ENCODE measurements at regions not wholly inside any gene's neighbourhood (a gene's known extent, or its start where the extent isn't known, plus 50 kb on each side); places are given as distances from the start of the nearest gene placed in this dataset.
"Not testable (repeated sequence)": the region's sequence is repeated elsewhere in the genome, so short reads cannot be mapped to it uniquely, and the experiment has no call there.

GRCh38 chr2:223477318-223477717 is 124.8 kb downstream of the SCG2 start:
- H3K4me3 ChIP-seq (ENCODE audit: low read length), result no peak overlapping the region
- TF ChIP-seq CTCF (conservative IDR thresholded peaks at IDR 0.05; ENCODE audit: low read depth, low read length), result no peak
- DNase-seq (ENCODE audit: low read depth), result no peak

GRCh38 chr2:223481486-223481885 is 120.7 kb downstream of the SCG2 start:
- TF ChIP-seq CTCF (conservative IDR thresholded peaks at IDR 0.05; ENCODE audit: low read depth, low read length), result no peak
- no peak overlapping the region for H3K4me3 ChIP-seq (ENCODE audit: low read length)
- no peak for DNase-seq (ENCODE audit: low read depth)

GRCh38 chr2:223486751-223487150 is 115.4 kb downstream of the SCG2 start:
- no peak for TF ChIP-seq CTCF (conservative IDR thresholded peaks at IDR 0.05; ENCODE audit: low read depth, low read length)
- no peak for DNase-seq (ENCODE audit: low read depth)

GRCh38 chr2:223487214-223487846 is 114.8 kb downstream of the SCG2 start:
- no peak for TF ChIP-seq CTCF (conservative IDR thresholded peaks at IDR 0.05; ENCODE audit: low read depth, low read length)
- H3K4me3 ChIP-seq (ENCODE audit: low read length), result no peak overlapping the region
- no peak for DNase-seq (ENCODE audit: low read depth)

More at GRCh38 chr2:223486751-223487150, 115.4 kb downstream of the SCG2 start:
- H3K4me3 ChIP-seq (ENCODE audit: low read length), result no peak overlapping the region

GRCh38 chr2:223488814-223489213 is 113.3 kb downstream of the SCG2 start:
- no peak for TF ChIP-seq CTCF (conservative IDR thresholded peaks at IDR 0.05; ENCODE audit: low read depth, low read length)
- no peak for DNase-seq (ENCODE audit: low read depth)
- no peak overlapping the region for H3K4me3 ChIP-seq (ENCODE audit: low read length)

GRCh38 chr2:223494496-223494895 is 107.7 kb downstream of the SCG2 start:
- no peak for DNase-seq (ENCODE audit: low read depth)
- no peak for TF ChIP-seq CTCF (conservative IDR thresholded peaks at IDR 0.05; ENCODE audit: low read depth, low read length)
- H3K4me3 ChIP-seq (ENCODE audit: low read length), result no peak overlapping the region

- DNase-seq (ENCODE audit: low read depth), result no peak
- no peak for TF ChIP-seq CTCF (conservative IDR thresholded peaks at IDR 0.05; ENCODE audit: low read depth, low read length)
- H3K4me3 ChIP-seq (ENCODE audit: low read length), result no peak overlapping the region
These were observed 107.2 kb downstream of the SCG2 start for GRCh38 chr2:223494942-223495341.

GRCh38 chr2:223496853-223497252 is 105.3 kb downstream of the SCG2 start:
- DNase-seq (ENCODE audit: low read depth); H3K4me3 ChIP-seq (ENCODE audit: low read length): not testable (repeated sequence)

Measured in retinal pigment epithelial cell (primary cell).